Upper lobe of left lung (tissue), 6 donors: ENCODE measurements at regions not wholly inside any gene's neighbourhood (a gene's known extent, or its start where the extent isn't known, plus 50 kb on each side); places are given as distances from the start of the nearest gene placed in this dataset.

ENCODE experiments used
- ATAC-seq, 2 donors: fragments of 200-7000 bp; cut with Tn5 transposase; one replicate each; pipeline ENCODE4 v1.9.1; 2022; ENCODE audit warnings: mild to moderate bottlenecking in 2 of 2, moderate library complexity in 2 of 2; ENCODE audit not compliant: low FRiP score in 2 of 2
- DNase-seq, 2 donors: peaks; one replicate each; pipeline ENCODE4 v3.0.0-alpha.2; 2019 to 2020
- H3K27ac ChIP-seq, 4 donors: fragments of 200-600 bp; sonication (generic); one replicate each; pipeline ENCODE4 v1.5.1; 2016 to 2019
- H3K27me3 ChIP-seq, 4 donors: fragments of 200-600 bp; sonication (generic); one replicate each; pipeline ENCODE4 v1.5.1; 2017 to 2019
- H3K36me3 ChIP-seq, 4 donors: fragments of 200-600 bp; sonication (generic); one replicate each; pipeline ENCODE4 v1.5.1; 2016 to 2019
- H3K4me1 ChIP-seq, 4 donors: fragments of 200-600 bp; sonication (generic); one replicate each; pipeline ENCODE4 v1.5.1; 2018 to 2019
- H3K4me3 ChIP-seq, 4 donors: fragments of 200-600 bp; sonication (generic); one replicate each; pipeline ENCODE4 v1.5.1; 2017 to 2019; ENCODE audit warnings: mild to moderate bottlenecking in 2 of 4, moderate library complexity in 1 of 4
- H3K9me3 ChIP-seq, 4 donors: fragments of 200-600 bp; sonication (generic); one replicate each; pipeline ENCODE4 v1.5.1; 2018 to 2019
- EP300 ChIP-seq, 4 donors: sonication (generic); formaldehyde crosslinking; IDR thresholded peaks; one replicate each; pipeline ENCODE4 v1.5.1; 2017; ENCODE audit warnings: antibody characterized with exemption in 4 of 4, control low read depth in 2 of 4
- POLR2A ChIP-seq, 4 donors: fragments of 450-650 bp; IDR thresholded peaks; one replicate each; pipeline ENCODE4 v1.5.1; 2016 to 2017; ENCODE audit warnings: antibody characterized with exemption in 4 of 4, mild to moderate bottlenecking in 2 of 4
- POLR2AphosphoS5 ChIP-seq, 2 donors: sonication (generic); formaldehyde crosslinking; IDR thresholded peaks; one replicate each; pipeline ENCODE4 v1.5.1; 2017; ENCODE audit warnings: antibody characterized with exemption in 2 of 2
- WGBS, 2 donors: methylation state at CpG; one replicate each; pipeline ENCODE4 v1.1.5; 2017 to 2018; 5-methylcytosine and 5-hydroxymethylcytosine counted together
- TF ChIP-seq, protein P1 (sequence below), 6 experiments: fragments of 450-650 bp in 4 of 6; fragments of 200-600 bp in 2 of 6; sonication (generic) in 2 of 6; IDR thresholded peaks; one replicate each; pipeline ENCODE4 v1.5.1; 2016 to 2019; ENCODE audit warnings: antibody characterized with exemption in 6 of 6
- donor health status: DM: no; HTN: no; CAD: no; lungs with moderate emphysema.
- donor health status: DM: no; HTN: yes; CAD: no; lungs with severe emphysema.

DNA sequence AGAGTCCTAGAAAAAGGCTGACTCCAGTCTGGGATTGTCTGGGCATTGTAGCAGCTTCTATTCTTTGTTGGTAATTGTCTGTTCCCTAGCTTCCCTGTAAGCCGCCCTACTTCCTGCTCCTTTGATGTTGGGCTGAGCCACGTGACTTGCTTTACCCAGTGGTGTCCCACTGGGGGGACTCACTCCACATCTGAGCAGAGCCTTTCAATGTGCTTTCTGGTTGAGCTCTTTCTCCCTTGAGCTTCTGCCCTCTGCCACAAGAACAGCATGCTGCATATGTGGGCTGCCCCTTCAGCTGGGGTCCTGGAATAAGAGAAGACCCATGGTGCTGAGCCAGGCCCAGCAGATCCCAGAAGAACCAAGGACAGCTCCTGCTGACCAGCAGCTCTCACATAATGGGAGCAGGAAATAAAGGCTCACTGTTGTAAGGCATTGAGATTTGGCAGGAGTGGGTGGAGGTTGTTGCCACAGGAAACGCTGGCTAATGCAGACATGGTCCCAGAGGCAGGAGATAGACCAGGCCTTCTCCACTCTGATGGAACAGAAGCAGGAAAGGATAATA is 276.3 kb upstream of the GJB5 start:
- no peaks in the 10 kb centered on the region for H3K27me3 ChIP-seq
- no peak overlapping the region for H3K4me3 ChIP-seq
- no peak overlapping the region for H3K27ac ChIP-seq
- ATAC-seq (no peak), DNase-seq (no peak)
- no peaks in the 10 kb centered on the region for H3K36me3 ChIP-seq
- TF ChIP-seq EP300 (IDR thresholded peaks at IDR 0.05) (no peak), POLR2AphosphoS5 (IDR thresholded peaks at IDR 0.05) (no peak), POLR2A (IDR thresholded peaks at IDR 0.05) (no peak)
- TF ChIP-seq, protein P1, sequence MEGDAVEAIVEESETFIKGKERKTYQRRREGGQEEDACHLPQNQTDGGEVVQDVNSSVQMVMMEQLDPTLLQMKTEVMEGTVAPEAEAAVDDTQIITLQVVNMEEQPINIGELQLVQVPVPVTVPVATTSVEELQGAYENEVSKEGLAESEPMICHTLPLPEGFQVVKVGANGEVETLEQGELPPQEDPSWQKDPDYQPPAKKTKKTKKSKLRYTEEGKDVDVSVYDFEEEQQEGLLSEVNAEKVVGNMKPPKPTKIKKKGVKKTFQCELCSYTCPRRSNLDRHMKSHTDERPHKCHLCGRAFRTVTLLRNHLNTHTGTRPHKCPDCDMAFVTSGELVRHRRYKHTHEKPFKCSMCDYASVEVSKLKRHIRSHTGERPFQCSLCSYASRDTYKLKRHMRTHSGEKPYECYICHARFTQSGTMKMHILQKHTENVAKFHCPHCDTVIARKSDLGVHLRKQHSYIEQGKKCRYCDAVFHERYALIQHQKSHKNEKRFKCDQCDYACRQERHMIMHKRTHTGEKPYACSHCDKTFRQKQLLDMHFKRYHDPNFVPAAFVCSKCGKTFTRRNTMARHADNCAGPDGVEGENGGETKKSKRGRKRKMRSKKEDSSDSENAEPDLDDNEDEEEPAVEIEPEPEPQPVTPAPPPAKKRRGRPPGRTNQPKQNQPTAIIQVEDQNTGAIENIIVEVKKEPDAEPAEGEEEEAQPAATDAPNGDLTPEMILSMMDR (IDR thresholded peaks at IDR 0.05) = no peak
- no peaks in the 10 kb centered on the region for H3K9me3 ChIP-seq
- H3K4me1 ChIP-seq = no peaks in the 10 kb centered on the region
- 26 to 38% methylated on average over 3 of the region's 3 CpGs for WGBS, 2 donors

DNA sequence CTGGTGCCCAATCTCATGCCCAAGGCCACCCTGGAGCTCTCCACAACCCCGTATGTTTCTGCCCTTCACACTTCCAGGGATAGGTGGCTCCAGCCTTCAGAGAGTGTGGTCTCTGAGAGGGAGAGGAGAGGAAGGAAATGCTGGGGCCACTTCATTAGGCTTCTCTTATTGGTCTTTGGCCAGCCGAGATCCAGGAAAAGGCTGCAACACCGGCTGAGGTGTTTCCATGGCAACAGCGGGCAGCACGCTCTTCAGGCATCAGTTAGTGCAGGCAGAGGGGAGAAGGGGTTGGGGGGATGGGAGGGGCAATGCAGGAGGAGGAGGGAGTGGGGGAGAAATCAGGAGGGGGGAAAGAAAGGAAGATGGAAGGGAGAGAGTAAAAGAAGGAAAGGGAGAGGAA is 275.1 kb upstream of the GJB5 start:
- Histone ChIP-seq H3K27me3 (no peaks in the 10 kb centered on the region), H3K4me1 (no peaks in the 10 kb centered on the region), H3K9me3 (no peaks in the 10 kb centered on the region), H3K4me3 (no peak overlapping the region), H3K27ac (no peak overlapping the region), H3K36me3 (no peaks in the 10 kb centered on the region)
- DNase-seq (no peak), ATAC-seq (no peak)
- 11 to 19% methylated on average over 5 of the region's 5 CpGs for WGBS, 2 donors
- TF ChIP-seq EP300 (IDR thresholded peaks at IDR 0.05) = no peak
- TF ChIP-seq, protein P1 (IDR thresholded peaks at IDR 0.05) = no peak
- TF ChIP-seq POLR2A (IDR thresholded peaks at IDR 0.05) = no peak
- no peak for TF ChIP-seq POLR2AphosphoS5 (IDR thresholded peaks at IDR 0.05)

DNA sequence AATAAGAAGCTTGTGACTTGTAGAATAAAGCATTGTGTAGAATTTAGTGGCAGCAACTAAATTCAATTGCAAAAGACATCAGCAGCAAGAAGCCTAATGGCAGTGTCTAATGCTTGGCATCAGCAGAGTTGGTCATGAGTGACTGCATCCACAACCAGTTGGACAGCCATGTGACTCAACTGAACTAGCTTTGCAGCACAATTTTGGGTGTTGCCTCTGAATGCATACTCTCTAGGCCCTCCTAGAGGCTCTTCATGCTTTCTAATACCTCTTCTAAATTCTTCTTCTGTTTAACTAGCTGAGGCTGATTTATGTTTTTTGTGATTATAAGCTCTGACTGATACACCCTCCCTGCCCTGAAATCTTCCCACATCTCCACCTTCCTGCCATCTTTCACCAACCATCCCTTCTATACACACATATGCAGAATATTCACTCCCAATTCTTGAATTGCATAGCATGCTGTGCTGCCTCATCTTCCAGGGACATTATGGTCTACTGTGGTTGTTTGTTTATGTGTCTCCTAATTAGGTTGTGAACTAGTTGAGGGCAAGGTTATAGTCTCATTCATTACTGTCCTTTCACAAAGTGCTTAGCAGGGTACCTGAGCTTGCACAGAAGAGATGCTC is 266.7 kb upstream of the GJB5 start:
- peaks cover 0 to 18% (median 5%) of the 10 kb centered on the region in 4 donors for H3K9me3 ChIP-seq
- DNase-seq (no peak), ATAC-seq (no peak)
- H3K27ac ChIP-seq = no peak overlapping the region
- H3K27me3 ChIP-seq = no peaks in the 10 kb centered on the region
- no peak overlapping the region for H3K4me3 ChIP-seq
- H3K36me3 ChIP-seq = no peaks in the 10 kb centered on the region
- H3K4me1 ChIP-seq = no peaks in the 10 kb centered on the region
- TF ChIP-seq, protein P1 (IDR thresholded peaks at IDR 0.05) = no peak
- no peak for TF ChIP-seq EP300 (IDR thresholded peaks at IDR 0.05)
- no peak for TF ChIP-seq POLR2A (IDR thresholded peaks at IDR 0.05)
- no peak for TF ChIP-seq POLR2AphosphoS5 (IDR thresholded peaks at IDR 0.05)

DNA sequence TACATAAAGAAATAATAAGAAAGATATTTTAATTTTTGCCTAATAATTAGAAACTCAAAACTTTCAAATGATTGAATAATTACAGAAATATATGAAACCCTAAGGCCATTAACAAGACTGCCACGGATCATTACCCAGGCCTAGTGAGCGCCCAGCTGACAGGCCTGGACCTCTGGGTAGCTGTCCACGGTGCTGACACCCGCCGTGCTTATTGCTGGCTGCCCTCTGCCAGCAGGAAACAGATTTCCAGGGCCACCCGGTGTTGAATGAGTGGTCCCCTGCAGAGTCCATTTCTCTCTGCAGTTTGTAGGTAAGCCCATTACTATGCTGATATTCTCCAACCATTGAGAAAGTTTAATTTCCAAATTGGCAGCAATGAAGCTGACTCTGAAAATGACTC is 254.4 kb upstream of the GJB5 start:
- no peak for TF ChIP-seq POLR2AphosphoS5 (IDR thresholded peaks at IDR 0.05)
- no peak for TF ChIP-seq EP300 (IDR thresholded peaks at IDR 0.05)
- no peak for TF ChIP-seq POLR2A (IDR thresholded peaks at IDR 0.05)
- TF ChIP-seq, protein P1 (IDR thresholded peaks at IDR 0.05) = no peak
- 6 to 12% methylated on average over 6 of the region's 6 CpGs for WGBS, 2 donors
- Histone ChIP-seq H3K4me1 (no peaks in the 10 kb centered on the region), H3K9me3 (no peaks in the 10 kb centered on the region), H3K27ac (no peak overlapping the region), H3K27me3 (no peaks in the 10 kb centered on the region), H3K36me3 (no peaks in the 10 kb centered on the region), H3K4me3 (no peak overlapping the region)
- ATAC-seq (no peak), DNase-seq (peak in 1 of 2 donors; percentile 8)

DNA sequence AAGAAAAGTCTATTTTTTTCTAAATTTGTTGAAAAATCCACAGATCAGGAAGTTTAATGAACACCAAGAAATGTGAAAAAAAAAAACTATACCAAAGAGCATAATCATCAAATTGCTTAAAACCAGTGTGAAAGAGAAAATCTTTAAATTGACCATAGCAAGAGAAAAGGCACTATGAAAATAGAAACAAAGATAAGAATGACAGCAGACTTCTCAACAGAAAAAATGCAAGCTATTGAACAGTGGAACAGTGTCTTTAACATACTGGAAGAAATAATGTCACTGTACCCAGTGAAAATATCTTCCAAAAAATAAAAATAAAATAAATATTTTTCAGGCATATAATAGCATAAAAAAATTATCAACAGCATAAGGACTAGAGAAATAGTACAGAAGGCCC is 243.0 kb upstream of the GJB5 start:
- no peaks in the 10 kb centered on the region for H3K4me1 ChIP-seq
- no peaks in the 10 kb centered on the region for H3K27me3 ChIP-seq
- ATAC-seq = no peak
- no peak overlapping the region for H3K4me3 ChIP-seq
- H3K36me3 ChIP-seq = no peaks in the 10 kb centered on the region
- TF ChIP-seq EP300 (IDR thresholded peaks at IDR 0.05) (no peak), POLR2A (IDR thresholded peaks at IDR 0.05) (no peak), POLR2AphosphoS5 (IDR thresholded peaks at IDR 0.05) (no peak)
- TF ChIP-seq, protein P1 (IDR thresholded peaks at IDR 0.05) = no peak
- peaks cover 7 to 24% (median 20%) of the 10 kb centered on the region in 4 donors for H3K9me3 ChIP-seq
- no peak overlapping the region for H3K27ac ChIP-seq
- no peak for DNase-seq
